ENCODE measurements at regions not wholly inside any gene's neighbourhood (a gene's known extent, or its start where the extent isn't known, plus 50 kb on each side); places are given as distances from the start of the nearest gene placed in this dataset.

- TF ChIP-seq, protein P1, sequence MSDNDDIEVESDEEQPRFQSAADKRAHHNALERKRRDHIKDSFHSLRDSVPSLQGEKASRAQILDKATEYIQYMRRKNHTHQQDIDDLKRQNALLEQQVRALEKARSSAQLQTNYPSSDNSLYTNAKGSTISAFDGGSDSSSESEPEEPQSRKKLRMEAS (CRISPR knock-in tag; IDR thresholded peaks at IDR 0.05), result no peak
- TF ChIP-seq, protein P2, sequence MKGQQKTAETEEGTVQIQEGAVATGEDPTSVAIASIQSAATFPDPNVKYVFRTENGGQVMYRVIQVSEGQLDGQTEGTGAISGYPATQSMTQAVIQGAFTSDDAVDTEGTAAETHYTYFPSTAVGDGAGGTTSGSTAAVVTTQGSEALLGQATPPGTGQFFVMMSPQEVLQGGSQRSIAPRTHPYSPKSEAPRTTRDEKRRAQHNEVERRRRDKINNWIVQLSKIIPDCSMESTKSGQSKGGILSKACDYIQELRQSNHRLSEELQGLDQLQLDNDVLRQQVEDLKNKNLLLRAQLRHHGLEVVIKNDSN (CRISPR knock-in tag; IDR thresholded peaks at IDR 0.05), result no peak
- no peak for TF ChIP-seq CTCF (IDR thresholded peaks at IDR 0.05)
- TF ChIP-seq HMGXB4 (CRISPR knock-in tag; IDR thresholded peaks at IDR 0.05), result no peak
- no peak for TF ChIP-seq EMX1 (CRISPR knock-in tag; IDR thresholded peaks at IDR 0.05)
- TF ChIP-seq ZBTB21 (CRISPR knock-in tag; IDR thresholded peaks at IDR 0.05; ENCODE audit: borderline replicate concordance), result no peak
- TF ChIP-seq SP1 (CRISPR knock-in tag; conservative IDR thresholded peaks at IDR 0.05), result no peak
- no peak for TF ChIP-seq JUN (CRISPR knock-in tag; IDR thresholded peaks at IDR 0.05)
These were observed 914.3 kb upstream of the SLC39A10 start for GRCh38 chr2:194742706-194743105.

Measured in WTC11 (cell line).